ENCODE measurements at regions not wholly inside any gene's neighbourhood (a gene's known extent, or its start where the extent isn't known, plus 50 kb on each side); places are given as distances from the start of the nearest gene placed in this dataset.
"Not testable (repeated sequence)": the region's sequence is repeated elsewhere in the genome, so short reads cannot be mapped to it uniquely, and the experiment has no call there.

DNA sequence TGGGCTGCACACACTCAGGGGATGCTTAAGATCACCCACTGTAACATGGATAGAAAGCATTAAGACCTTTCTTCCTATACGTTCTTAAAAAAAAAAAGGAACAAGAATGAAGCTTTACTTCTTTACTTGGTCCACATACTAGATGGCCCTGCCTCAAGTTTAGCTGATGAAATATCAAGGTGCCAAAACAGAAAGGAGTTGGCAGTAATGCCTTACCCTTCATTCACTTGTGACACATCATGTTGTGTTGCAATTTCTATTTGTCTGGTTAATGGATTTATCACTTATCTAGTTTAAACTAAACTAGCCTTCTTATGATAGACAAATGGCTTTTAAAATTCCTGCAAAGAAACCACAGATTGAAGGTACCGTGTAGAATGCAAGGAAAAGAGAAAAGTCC is 720.3 kb downstream of the CCSER2 start:
- H3K9me3 Mint-ChIP-seq = no peaks in the 10 kb centered on the region
- H3K27me3 Mint-ChIP-seq = no peaks in the 10 kb centered on the region
- no peaks in the 10 kb centered on the region for H3K36me3 Mint-ChIP-seq
- H3K4me3 Mint-ChIP-seq = no peak overlapping the region
- no peak overlapping the region for H3K27ac Mint-ChIP-seq
- H3K4me1 Mint-ChIP-seq = no peaks in the 10 kb centered on the region

DNA sequence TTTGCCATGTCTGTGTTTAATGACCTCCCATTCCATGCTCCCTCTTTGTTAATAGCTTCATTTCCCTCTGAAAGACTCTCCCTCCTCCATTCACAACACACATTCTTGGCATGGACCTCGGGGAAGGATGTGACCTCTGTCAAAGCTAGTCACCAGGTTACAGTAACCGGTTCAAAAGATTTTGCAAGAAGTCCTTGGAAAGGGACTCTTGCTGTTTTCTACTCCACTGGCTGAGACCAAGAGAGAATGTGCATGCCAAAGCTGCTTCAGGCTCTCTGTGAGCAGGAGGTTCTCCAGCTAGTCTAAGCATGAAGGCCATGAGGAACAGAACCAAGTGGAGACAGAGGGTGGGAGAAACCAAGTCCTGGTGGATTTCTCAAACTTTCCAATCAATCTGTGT is 732.6 kb downstream of the CCSER2 start:
- no peak overlapping the region for H3K27ac Mint-ChIP-seq
- H3K36me3 Mint-ChIP-seq = no peaks in the 10 kb centered on the region
- peaks cover 9% of the 10 kb centered on the region for H3K9me3 Mint-ChIP-seq
- no peaks in the 10 kb centered on the region for H3K4me1 Mint-ChIP-seq
- no peak overlapping the region for H3K4me3 Mint-ChIP-seq
- no peaks in the 10 kb centered on the region for H3K27me3 Mint-ChIP-seq

DNA sequence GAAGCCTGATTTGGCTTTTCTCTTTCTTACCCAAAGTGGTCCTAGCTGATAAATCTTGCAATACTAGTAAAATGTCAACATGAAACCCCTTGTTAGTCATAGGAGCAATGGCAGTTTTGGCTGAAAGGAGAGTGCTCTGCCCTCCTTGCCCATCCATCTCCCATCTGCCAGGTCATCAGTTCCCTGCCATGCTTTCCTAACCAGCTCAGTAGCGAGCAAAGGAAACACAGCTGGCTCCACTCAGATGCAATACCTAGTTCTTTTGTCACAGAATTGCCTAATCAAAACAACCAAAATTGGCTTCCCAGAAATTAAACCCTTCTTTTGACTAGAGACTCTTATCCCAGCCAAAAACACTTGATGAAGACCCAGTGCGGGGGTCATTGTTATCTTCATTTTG is 733.0 kb downstream of the CCSER2 start:
- Mint-ChIP-seq H3K27me3 (no peaks in the 10 kb centered on the region), H3K27ac (no peak overlapping the region), H3K4me1 (no peaks in the 10 kb centered on the region), H3K36me3 (no peaks in the 10 kb centered on the region), H3K4me3 (no peak overlapping the region), H3K9me3 (peaks cover 10% of the 10 kb centered on the region)

DNA sequence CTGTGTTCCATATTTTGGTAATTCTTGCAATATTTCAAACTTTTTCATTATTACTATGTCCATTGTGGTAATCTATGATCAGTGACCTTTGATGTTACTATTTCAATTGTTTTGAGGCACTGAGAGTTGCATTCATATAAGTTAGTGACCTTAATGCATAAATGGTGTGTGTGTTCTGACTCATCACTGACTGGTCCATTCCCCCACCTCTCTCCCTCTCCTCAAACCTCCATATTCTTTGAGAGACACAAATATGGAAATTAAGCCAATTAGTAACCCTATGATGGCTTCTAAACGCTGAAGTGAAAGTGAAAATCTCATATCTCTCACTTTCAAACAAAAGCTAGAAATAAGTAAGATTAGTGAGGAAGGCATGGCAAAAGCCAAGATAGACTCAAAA is 739.6 kb downstream of the CCSER2 start:
- Mint-ChIP-seq H3K4me3 (no peak overlapping the region), H3K27ac (no peak overlapping the region), H3K4me1 (no peaks in the 10 kb centered on the region), H3K36me3 (no peaks in the 10 kb centered on the region), H3K27me3 (no peaks in the 10 kb centered on the region), H3K9me3 (peaks cover 10% of the 10 kb centered on the region)

DNA sequence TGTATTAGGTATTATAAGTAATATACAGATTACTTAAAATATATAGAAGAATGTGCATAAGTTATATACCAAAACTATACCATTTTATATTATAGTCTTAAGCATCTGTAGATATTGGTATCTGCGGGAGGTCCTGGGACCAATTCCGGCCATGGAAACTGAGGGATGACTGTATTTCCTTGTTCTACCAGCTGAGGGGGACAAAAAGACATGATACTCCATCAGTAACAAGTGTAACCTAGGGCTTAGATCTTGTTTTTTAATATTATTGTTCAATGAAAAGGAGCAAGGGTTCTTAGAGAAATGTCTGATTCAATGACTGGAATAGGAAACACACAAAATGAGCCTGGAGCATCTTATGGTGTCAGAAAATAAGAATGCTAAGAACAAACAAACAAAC is 752.5 kb downstream of the CCSER2 start:
- no peak overlapping the region for H3K27ac Mint-ChIP-seq
- H3K27me3 Mint-ChIP-seq = no peaks in the 10 kb centered on the region
- no peaks in the 10 kb centered on the region for H3K9me3 Mint-ChIP-seq
- no peaks in the 10 kb centered on the region for H3K4me1 Mint-ChIP-seq
- H3K4me3 Mint-ChIP-seq = no peak overlapping the region
- no peaks in the 10 kb centered on the region for H3K36me3 Mint-ChIP-seq

DNA sequence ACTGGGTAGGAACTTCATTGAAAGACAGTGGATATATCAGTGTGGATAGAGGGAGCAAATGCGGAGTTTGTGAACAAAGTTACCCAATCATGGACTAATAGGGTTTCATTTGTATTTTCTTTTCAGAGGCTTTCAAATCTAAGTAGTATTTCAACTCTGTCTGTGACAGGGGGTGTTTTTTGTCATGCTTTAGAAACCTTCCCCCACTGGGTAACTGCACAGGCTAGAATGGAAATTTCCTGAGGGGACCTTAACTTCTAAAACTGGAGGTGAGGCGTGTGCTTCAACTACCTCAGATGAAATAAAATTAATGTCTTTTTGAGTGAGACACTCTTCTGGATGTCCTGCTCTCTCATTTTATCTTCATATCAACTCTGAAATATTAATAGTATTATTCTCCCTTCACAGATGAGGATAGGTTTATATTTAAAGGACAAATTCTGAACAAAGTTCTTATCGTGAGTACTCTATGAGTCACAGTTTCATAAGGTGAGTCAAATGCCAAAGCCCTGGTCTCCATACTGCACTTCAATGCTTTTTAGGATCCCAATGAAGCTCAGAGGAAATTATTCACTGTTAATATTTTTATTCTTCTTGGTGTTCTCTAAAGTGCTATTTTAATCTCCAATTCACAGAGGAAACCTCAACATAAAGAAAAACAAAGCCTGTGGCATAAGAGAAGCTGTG is 770.6 kb downstream of the CCSER2 start:
- H3K9me3 Mint-ChIP-seq = peaks cover 3% of the 10 kb centered on the region
- H3K27ac Mint-ChIP-seq = no peak overlapping the region
- H3K4me3 Mint-ChIP-seq = no peak overlapping the region
- no peaks in the 10 kb centered on the region for H3K27me3 Mint-ChIP-seq
- no peaks in the 10 kb centered on the region for H3K4me1 Mint-ChIP-seq
- no peaks in the 10 kb centered on the region for H3K36me3 Mint-ChIP-seq

DNA sequence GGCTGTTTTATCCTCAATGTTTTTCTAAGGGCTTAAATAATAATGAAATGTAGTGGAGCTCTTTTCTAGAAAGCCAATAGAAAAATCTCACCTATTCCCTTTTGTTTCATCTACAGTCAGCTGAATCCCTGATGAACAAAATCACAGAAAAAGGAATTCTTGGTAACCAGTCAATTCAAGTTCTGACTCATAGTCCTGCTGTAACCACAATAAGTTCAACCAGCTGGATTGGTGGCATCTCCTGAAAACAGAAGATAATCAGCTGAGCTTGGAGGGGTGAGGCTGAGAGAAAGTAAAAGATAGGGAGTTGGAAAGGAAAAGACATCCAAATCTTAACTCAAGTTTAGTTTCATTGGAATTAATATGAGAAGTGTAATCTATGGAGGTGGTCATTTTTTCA is 772.1 kb downstream of the CCSER2 start:
- no peaks in the 10 kb centered on the region for H3K27me3 Mint-ChIP-seq
- H3K4me3 Mint-ChIP-seq = no peak overlapping the region
- no peaks in the 10 kb centered on the region for H3K9me3 Mint-ChIP-seq
- H3K36me3 Mint-ChIP-seq = no peaks in the 10 kb centered on the region
- no peak overlapping the region for H3K27ac Mint-ChIP-seq
- H3K4me1 Mint-ChIP-seq = no peaks in the 10 kb centered on the region

DNA sequence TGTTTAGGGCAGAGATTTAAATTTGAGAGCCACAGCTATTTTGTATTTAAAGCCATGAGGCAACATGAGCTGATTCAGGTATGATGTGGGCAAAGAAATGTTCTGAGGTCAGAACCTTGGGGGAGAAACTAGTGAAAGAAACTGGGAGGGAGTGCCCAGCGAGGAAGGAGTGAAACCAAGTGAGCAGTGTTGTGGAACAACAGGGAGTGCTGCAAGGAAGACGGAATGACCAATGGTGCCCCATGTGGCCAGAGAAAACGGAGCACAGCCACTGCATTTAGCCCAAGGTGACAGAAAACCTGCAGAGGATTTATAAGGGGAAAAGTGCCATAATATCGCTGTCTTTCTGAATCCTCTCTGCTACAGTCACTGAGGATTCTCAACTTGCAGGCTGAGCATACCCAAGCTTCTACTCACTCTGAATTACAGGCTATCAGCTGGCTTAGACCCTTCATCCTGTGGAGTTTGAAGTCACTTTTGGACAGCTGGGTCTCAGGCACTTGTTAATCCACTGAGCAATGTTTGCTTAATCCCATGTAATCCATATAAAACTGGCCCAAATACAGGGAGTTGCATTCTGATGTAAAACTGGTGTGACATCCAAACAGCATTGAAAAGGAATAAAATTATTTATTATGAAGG is 777.3 kb downstream of the CCSER2 start:
- no peak overlapping the region for H3K4me3 Mint-ChIP-seq
- H3K36me3 Mint-ChIP-seq = no peaks in the 10 kb centered on the region
- no peaks in the 10 kb centered on the region for H3K4me1 Mint-ChIP-seq
- H3K9me3 Mint-ChIP-seq = no peaks in the 10 kb centered on the region
- H3K27me3 Mint-ChIP-seq = no peaks in the 10 kb centered on the region
- H3K27ac Mint-ChIP-seq = no peak overlapping the region

DNA sequence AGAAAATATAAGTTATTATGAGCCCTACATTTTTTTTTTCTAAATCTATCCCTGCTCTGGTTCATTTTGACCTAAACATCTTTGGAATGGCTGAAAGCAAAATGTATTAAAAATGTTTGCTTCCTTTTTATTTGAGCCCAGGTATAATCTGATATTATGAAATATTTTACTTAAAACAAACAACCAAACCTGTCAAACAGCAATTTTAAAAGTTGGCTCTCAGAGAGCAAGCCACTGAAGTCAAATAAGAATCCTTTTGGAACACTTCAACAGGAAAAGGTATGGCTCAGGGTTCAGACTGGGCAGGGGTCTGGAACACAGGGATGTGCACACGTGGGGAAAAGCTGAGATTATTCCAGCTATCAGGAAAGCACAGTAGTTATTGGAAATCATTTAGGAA is 782.9 kb downstream of the CCSER2 start:
- Mint-ChIP-seq H3K4me3 (no peak overlapping the region), H3K9me3 (no peaks in the 10 kb centered on the region), H3K27ac (no peak overlapping the region), H3K4me1 (no peaks in the 10 kb centered on the region), H3K27me3 (no peaks in the 10 kb centered on the region), H3K36me3 (no peaks in the 10 kb centered on the region)

DNA sequence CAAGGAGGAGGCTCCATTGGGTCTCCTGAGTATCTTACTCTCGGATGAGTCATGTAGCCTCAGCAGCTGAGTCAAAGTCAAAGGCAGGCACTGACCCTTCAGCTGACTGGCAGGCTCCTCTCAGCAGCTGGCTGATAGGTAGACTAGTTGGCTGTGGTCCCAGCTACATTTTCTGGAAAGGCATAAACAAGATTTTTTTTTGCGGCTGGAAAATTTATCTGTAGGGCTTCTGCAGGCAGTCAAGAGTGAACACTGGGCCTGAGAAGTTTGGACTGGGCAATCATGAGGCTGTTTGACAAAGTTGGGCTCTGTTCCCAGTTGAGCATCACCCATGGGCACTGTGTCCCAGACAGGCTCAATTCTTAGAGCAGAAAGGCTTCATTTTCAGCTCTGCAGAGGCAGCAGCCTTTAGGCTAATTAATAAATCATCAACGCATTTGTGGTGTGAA is 796.2 kb downstream of the CCSER2 start:
- Mint-ChIP-seq H3K27me3 (peaks cover 2% of the 10 kb centered on the region), H3K4me1 (no peaks in the 10 kb centered on the region), H3K36me3 (no peaks in the 10 kb centered on the region), H3K4me3 (no peak overlapping the region), H3K9me3 (no peaks in the 10 kb centered on the region), H3K27ac (no peak overlapping the region)

DNA sequence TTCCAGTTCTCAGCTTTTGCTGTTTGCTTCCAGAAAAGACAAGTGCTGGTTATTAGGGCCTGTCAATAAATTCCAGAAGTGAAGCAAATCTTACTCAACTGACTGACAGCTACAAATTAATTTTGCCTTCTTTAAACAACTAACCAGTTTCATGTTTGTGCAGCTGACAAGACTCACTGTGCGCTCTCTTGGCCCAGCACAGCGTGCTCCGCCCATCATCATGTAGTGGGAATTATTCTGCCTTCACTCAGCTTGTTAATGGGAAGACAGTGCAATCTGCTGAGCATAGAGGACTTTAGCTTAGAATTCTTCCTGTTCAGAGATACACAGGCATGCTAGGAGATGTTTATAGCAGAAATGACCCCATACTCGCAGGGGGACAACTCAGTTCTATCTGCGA is 808.9 kb downstream of the CCSER2 start:
- no peak overlapping the region for H3K27ac Mint-ChIP-seq
- H3K36me3 Mint-ChIP-seq = no peaks in the 10 kb centered on the region
- no peaks in the 10 kb centered on the region for H3K9me3 Mint-ChIP-seq
- no peaks in the 10 kb centered on the region for H3K4me1 Mint-ChIP-seq
- no peaks in the 10 kb centered on the region for H3K27me3 Mint-ChIP-seq
- H3K4me3 Mint-ChIP-seq = no peak overlapping the region

DNA sequence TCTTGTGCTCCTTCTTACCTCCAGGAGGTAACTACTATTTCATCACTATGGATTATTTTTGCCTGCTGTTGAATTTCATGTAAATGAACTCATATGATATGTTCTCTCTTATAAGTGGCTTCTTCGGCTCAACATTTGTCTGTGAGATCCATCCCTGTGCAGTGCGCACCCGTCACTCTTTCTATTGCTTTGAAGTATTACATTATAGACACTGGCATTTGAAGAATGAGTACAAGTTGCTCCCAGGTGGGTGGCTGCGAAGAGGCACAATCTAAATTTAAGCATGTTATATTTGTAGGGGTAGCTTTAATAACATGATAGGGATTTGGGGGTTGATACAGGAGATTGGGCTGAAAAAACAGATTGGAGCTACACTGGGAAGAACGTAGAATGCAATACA is 809.7 kb downstream of the CCSER2 start:
- H3K36me3 Mint-ChIP-seq = no peaks in the 10 kb centered on the region
- H3K27me3 Mint-ChIP-seq = no peaks in the 10 kb centered on the region
- H3K4me3 Mint-ChIP-seq = no peak overlapping the region
- H3K27ac Mint-ChIP-seq = no peak overlapping the region
- H3K9me3 Mint-ChIP-seq = no peaks in the 10 kb centered on the region
- H3K4me1 Mint-ChIP-seq = no peaks in the 10 kb centered on the region

DNA sequence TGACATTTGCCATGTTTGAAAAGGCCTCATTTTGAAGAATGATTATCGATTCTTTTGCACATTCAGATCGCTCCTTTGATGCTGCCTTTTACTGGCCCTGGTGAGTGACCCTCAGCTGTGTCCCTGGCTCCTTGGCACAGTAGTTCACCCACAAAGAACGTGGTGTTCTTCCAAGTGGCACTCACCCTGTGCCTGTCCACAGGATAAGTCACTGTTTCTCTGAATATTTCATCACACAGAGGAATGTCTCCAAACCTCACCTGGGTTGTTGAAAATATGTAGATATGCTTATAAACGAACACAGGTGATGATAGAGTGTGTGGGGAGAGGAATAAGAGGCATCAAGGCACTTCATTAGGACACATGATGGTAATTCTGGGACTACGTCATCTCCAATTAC is 810.7 kb downstream of the CCSER2 start:
- Mint-ChIP-seq H3K4me3 (no peak overlapping the region), H3K36me3 (no peaks in the 10 kb centered on the region), H3K27me3 (no peaks in the 10 kb centered on the region), H3K4me1 (no peaks in the 10 kb centered on the region), H3K27ac (no peak overlapping the region), H3K9me3 (no peaks in the 10 kb centered on the region)

DNA sequence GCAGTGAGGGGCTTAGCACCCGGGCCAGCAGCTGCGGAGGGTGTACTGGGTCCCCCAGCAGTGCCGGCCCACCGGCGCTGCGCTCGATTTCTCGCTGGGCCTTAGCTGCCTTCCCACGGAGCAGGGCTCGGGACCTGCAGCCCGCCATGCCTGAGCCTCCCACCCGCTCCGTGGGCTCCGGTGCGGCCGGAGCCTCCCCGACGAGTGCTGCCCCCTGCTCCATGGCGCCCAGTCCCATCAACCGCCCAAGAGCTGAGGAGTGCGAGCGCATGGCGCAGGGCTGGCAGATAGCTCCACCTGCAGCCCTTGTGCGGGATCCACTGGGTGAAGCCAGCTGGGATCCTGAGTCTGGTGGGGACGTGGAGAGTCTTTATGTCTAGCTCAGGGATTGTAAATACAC is 813.1 kb downstream of the CCSER2 start:
- not testable (repeated sequence) for H3K4me3 Mint-ChIP-seq, H3K27me3 Mint-ChIP-seq, H3K4me1 Mint-ChIP-seq, H3K9me3 Mint-ChIP-seq, H3K36me3 Mint-ChIP-seq, H3K27ac Mint-ChIP-seq

DNA sequence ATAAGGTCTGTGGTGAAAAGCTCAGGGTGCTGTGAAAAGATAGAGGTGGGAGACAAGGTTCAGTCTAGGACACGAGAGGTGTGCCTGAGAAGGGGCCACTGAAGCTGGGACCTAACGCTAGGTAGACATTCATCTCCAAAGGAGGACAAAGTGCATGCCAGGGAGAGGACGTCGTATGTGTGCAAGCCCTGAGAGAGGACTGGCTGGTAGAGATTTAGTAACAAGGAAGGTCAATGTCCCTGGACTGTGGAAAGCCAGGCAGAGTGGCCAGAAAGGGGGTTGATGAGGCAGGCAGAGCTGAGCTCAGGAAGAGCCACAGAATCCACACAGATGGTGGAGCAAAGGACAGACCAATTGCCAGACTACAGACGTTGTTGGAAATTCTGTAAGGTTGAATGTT is 817.6 kb downstream of the CCSER2 start:
- Mint-ChIP-seq H3K4me1 (no peaks in the 10 kb centered on the region), H3K36me3 (no peaks in the 10 kb centered on the region), H3K27me3 (no peaks in the 10 kb centered on the region), H3K9me3 (no peaks in the 10 kb centered on the region), H3K4me3 (no peak overlapping the region), H3K27ac (no peak overlapping the region)

DNA sequence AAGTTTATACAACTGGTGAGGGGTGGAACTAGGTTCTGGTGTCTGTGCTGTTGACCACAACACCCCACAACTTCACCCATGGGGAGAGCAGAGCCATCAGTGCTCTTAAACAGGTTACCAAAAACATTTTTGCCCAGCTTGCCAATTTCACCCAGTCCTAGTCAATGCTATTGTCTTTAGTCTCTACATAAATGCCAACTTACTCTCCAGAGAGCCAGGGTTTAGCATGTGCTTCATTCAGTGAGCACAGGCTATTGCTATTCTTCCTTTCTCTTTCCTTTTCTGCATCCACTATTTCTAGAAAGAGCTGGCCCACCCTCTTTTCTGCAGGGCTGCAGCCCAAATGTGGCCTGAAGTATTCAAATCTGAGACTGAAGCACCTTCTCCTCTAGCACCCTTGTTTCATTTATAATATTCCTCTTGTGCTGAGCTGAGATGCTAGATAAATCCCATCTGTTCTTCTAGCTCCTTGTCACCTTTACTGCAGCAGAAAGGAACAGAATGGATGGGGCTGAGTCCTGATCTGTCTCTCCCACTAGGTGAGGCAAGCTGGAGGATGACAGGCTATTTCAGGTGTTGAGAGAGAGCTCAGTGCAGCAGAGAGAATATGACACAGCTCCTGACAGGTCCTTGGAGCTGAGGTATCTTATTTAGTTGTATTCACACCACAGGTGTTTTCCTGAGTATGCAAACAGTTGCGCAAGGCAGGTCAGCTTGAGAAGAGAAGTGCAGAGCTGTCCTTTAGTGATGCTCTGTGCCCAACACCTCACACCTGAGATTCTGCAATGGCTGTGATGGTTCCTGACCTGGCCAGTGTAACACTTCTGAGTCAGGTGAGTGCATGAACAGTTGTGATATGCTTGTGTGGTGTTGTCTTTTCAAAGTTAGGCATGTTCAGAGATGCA is 819.2 kb downstream of the CCSER2 start:
- Mint-ChIP-seq H3K4me1 (no peaks in the 10 kb centered on the region), H3K36me3 (no peaks in the 10 kb centered on the region), H3K4me3 (no peak overlapping the region), H3K27ac (no peak overlapping the region), H3K27me3 (peaks cover 1% of the 10 kb centered on the region), H3K9me3 (no peaks in the 10 kb centered on the region)
